Osteocyte (in vitro differentiated cells): ENCODE measurements at regions not wholly inside any gene's neighbourhood (a gene's known extent, or its start where the extent isn't known, plus 50 kb on each side); places are given as distances from the start of the nearest gene placed in this dataset.

Experiments used
- DNase-seq: peaks from one replicate; pipeline ENCODE4 v3.0.0; 2021; ENCODE audit warnings: mixed read lengths; ENCODE audit not compliant: unreplicated experiment; ENCODE audit errors: extremely low spot score
- H3K27ac Mint-ChIP-seq: one replicate; pipeline ENCODE4 v1.8.0; 2021; ENCODE audit warnings: mild to moderate bottlenecking, mixed read lengths; ENCODE audit not compliant: unreplicated experiment
- H3K27me3 Mint-ChIP-seq: one replicate; pipeline ENCODE4 v1.8.0; 2021; ENCODE audit warnings: mixed read lengths; ENCODE audit not compliant: unreplicated experiment
- H3K36me3 Mint-ChIP-seq: one replicate; pipeline ENCODE4 v1.8.0; 2021; ENCODE audit warnings: mixed read lengths; ENCODE audit not compliant: unreplicated experiment
- H3K4me1 Mint-ChIP-seq: one replicate; pipeline ENCODE4 v1.8.0; 2021; ENCODE audit warnings: mixed read lengths; ENCODE audit not compliant: unreplicated experiment
- H3K4me3 Mint-ChIP-seq: one replicate; pipeline ENCODE4 v1.8.0; 2021; ENCODE audit warnings: mild to moderate bottlenecking, moderate library complexity, mixed read lengths; ENCODE audit not compliant: unreplicated experiment
- H3K9me3 Mint-ChIP-seq: one replicate; pipeline ENCODE4 v1.8.0; 2021; ENCODE audit warnings: mixed read lengths; ENCODE audit not compliant: unreplicated experiment
- TF ChIP-seq, protein P1 (sequence below): fragments of 200-600 bp; sonication (generic); IDR thresholded peaks from 2 replicates; pipeline ENCODE4 v1.5.0; 2021; ENCODE audit warnings: antibody characterized with exemption, mild to moderate bottlenecking, moderate library complexity

DNA sequence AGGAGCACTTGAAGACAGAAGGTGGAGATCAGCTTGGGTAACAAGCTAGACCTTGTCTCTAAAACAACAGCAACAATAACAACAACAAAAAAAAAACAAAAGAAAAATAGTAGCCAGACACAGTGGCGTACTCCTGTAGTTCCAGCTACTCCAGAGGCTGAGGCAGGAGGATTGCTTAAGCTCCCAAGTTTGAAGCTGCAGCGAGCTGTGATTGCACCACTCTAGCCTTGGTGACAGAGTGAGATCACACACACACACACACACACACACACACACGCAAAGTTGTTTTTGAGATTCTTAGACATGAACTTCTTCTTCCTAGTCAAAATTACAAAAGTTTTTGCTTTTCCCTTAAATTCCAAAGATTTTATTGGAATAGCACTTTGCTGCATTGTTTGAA lies 93.0 kb upstream of the IGSF10 start:
- no peaks in the 10 kb centered on the region for H3K36me3 Mint-ChIP-seq
- TF ChIP-seq, protein P1, sequence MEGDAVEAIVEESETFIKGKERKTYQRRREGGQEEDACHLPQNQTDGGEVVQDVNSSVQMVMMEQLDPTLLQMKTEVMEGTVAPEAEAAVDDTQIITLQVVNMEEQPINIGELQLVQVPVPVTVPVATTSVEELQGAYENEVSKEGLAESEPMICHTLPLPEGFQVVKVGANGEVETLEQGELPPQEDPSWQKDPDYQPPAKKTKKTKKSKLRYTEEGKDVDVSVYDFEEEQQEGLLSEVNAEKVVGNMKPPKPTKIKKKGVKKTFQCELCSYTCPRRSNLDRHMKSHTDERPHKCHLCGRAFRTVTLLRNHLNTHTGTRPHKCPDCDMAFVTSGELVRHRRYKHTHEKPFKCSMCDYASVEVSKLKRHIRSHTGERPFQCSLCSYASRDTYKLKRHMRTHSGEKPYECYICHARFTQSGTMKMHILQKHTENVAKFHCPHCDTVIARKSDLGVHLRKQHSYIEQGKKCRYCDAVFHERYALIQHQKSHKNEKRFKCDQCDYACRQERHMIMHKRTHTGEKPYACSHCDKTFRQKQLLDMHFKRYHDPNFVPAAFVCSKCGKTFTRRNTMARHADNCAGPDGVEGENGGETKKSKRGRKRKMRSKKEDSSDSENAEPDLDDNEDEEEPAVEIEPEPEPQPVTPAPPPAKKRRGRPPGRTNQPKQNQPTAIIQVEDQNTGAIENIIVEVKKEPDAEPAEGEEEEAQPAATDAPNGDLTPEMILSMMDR, result no peak
- H3K27ac Mint-ChIP-seq, result no peak overlapping the region
- no peaks in the 10 kb centered on the region for H3K9me3 Mint-ChIP-seq
- H3K27me3 Mint-ChIP-seq, result no peaks in the 10 kb centered on the region
- H3K4me1 Mint-ChIP-seq, result peaks cover 35% of the 10 kb centered on the region
- H3K4me3 Mint-ChIP-seq, result no peak overlapping the region
- no peak for DNase-seq

DNA sequence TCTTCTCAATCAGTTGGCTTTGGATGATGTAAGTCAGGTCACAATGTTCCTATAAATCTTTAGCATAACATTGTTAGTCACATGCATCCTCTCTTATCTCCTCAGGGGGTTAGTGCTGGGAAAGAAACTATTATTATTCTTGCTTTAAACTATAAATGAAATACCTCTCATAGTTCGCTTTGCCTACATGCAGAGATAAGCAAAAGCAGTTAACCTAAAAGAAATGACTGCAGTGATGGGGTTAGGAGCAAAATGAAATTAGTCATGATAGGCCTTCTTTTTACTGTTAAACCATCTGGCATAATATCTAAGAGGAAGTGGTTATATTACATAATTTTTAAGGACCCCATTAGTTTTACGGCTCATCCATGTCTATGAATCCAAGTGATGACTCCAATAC lies 91.7 kb upstream of the IGSF10 start:
- H3K27me3 Mint-ChIP-seq, result no peaks in the 10 kb centered on the region
- peak overlapping the region; percentile 61 for H3K27ac Mint-ChIP-seq
- H3K36me3 Mint-ChIP-seq, result no peaks in the 10 kb centered on the region
- H3K4me1 Mint-ChIP-seq, result peaks cover 45% of the 10 kb centered on the region
- H3K4me3 Mint-ChIP-seq, result no peak overlapping the region
- DNase-seq, result no peak
- no peaks in the 10 kb centered on the region for H3K9me3 Mint-ChIP-seq
- TF ChIP-seq, protein P1, result no peak

DNA sequence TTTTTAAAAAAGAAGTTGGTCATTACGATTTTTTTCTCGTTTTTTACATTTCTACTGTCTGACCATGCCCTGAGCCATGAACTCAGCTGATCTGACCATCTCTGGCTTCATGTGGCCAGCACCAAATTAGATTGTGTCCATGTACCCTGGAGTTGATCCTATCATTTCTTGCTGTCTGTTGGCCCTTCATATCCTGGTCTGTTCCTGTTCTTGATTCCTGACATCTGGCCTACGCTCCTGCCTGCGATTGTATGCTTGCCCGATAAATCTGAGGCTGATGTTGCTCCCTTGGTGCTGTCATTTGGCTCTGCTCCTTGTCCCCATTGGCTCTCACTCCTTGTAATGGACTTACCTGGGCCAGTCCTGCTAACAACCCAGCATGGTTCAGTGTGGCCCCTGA lies 89.8 kb upstream of the IGSF10 start:
- H3K27me3 Mint-ChIP-seq, result no peaks in the 10 kb centered on the region
- TF ChIP-seq, protein P1, result no peak
- H3K27ac Mint-ChIP-seq, result no peak overlapping the region
- H3K4me3 Mint-ChIP-seq, result no peak overlapping the region
- no peaks in the 10 kb centered on the region for H3K36me3 Mint-ChIP-seq
- DNase-seq, result no peak
- H3K9me3 Mint-ChIP-seq, result no peaks in the 10 kb centered on the region
- H3K4me1 Mint-ChIP-seq, result peaks cover 46% of the 10 kb centered on the region

DNA sequence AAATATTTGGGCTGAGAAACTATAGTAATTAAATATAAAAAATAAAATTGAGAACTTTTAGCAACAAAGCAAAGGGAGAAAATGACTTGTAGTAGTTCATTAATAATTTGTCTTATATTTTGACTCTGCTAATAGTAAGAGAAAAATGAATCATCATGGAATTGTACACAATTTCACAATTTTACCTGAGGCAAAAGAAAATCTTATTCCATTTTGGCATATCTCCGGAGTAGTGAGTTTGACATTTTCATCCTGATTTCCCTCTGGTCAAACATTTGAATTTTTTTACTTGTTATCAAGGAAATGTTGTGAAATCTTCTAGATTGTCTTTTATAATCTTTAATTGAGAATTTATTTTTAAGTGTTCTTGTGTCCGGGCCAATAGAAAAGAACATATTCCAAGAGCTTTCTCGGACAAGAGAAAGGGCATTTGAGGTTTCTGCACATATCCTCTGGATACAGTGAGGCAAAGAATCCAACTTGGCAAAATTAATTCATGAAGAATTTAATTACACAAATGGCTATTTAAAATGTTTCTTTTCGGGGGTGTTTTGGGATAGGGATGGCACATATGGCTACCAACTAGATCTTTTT lies 89.3 kb upstream of the IGSF10 start:
- no peak for DNase-seq
- no peak overlapping the region for H3K4me3 Mint-ChIP-seq
- no peaks in the 10 kb centered on the region for H3K36me3 Mint-ChIP-seq
- H3K4me1 Mint-ChIP-seq, result peaks cover 51% of the 10 kb centered on the region
- H3K9me3 Mint-ChIP-seq, result no peaks in the 10 kb centered on the region
- H3K27me3 Mint-ChIP-seq, result no peaks in the 10 kb centered on the region
- TF ChIP-seq, protein P1, result no peak
- H3K27ac Mint-ChIP-seq, result no peak overlapping the region

DNA sequence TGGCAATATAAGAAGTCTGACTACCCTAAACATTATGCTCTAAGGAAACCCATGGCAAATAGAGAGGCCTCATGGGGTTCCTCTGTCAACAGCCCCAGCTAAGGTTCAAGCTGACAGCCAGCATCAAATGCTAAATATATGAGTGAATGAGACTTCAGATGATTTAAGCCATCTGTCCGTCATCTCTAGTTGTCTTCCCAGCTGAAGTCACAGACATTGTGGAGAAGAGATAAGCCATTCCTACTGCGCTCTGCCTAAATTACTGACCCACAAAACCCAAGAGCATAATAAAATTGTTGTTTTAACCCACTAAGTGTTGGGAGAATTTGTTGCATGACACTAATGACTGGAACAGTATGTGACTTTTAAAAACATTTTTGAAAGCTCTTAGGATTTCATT lies 87.3 kb upstream of the IGSF10 start:
- Mint-ChIP-seq H3K4me3 (no peak overlapping the region), H3K36me3 (no peaks in the 10 kb centered on the region), H3K4me1 (peaks cover 67% of the 10 kb centered on the region), H3K27me3 (no peaks in the 10 kb centered on the region), H3K27ac (peak overlapping the region; percentile 6), H3K9me3 (no peaks in the 10 kb centered on the region)
- DNase-seq, result no peak
- TF ChIP-seq, protein P1, result no peak
